Calu3 (cell line): ENCODE measurements at regions not wholly inside any gene's neighbourhood (a gene's known extent, or its start where the extent isn't known, plus 50 kb on each side); places are given as distances from the start of the nearest gene placed in this dataset.
A peak's percentile ranks its signal among the peaks of the same experiment; 100 is the strongest.

Experiments used
- BruUV-seq: library from RNA; stranded (reverse); fragments of 400-500 nt; replicated peaks from 2 replicates; lab custom pipeline; 2021; lab: Mats Ljungman, UMichigan
- CTCF ChIA-PET: fragments of 300-600 bp; sonication (Branson Sonifier 250); formaldehyde crosslinking; loops from one replicate; lab custom pipeline; 2022; ENCODE audit warnings: antibody characterized with exemption; lab: Charles Lee
- DNase-seq: peaks from one replicate; pipeline ENCODE4 v3.0.0; 2022
- H3K27ac Mint-ChIP-seq: one replicate; pipeline ENCODE4 v1.8.0; 2022; ENCODE audit warnings: mixed read lengths; ENCODE audit not compliant: unreplicated experiment
- H3K27me3 Mint-ChIP-seq: one replicate; pipeline ENCODE4 v1.8.0; 2022; ENCODE audit warnings: mixed read lengths; ENCODE audit not compliant: unreplicated experiment
- H3K36me3 Mint-ChIP-seq: one replicate; pipeline ENCODE4 v1.8.0; 2022; ENCODE audit warnings: mild to moderate bottlenecking, moderate library complexity, mixed read lengths; ENCODE audit not compliant: insufficient read depth, unreplicated experiment
- H3K4me1 Mint-ChIP-seq: one replicate; pipeline ENCODE4 v1.8.0; 2022; ENCODE audit warnings: mild to moderate bottlenecking, low read depth, mixed read lengths; ENCODE audit not compliant: unreplicated experiment
- H3K4me3 Mint-ChIP-seq: one replicate; pipeline ENCODE4 v1.8.0; 2022; ENCODE audit warnings: mild to moderate bottlenecking, low read depth, moderate library complexity, mixed read lengths; ENCODE audit not compliant: unreplicated experiment
- H3K9me3 Mint-ChIP-seq: one replicate; pipeline ENCODE4 v1.8.0; 2022; ENCODE audit warnings: low read depth, mixed read lengths; ENCODE audit not compliant: unreplicated experiment
- CTCF ChIP-seq: fragments of 200-600 bp; IDR thresholded peaks from one replicate; pipeline ENCODE4 v1.8.0; 2022; ENCODE audit warnings: antibody characterized with exemption; ENCODE audit not compliant: unreplicated experiment
- intact Hi-C: fragments of 100-400 bp; cut with micrococcal nuclease; formaldehyde crosslinking; loops from one replicate; pipeline ENCODE4 v1.10.0; 2022; ENCODE audit not compliant: unreplicated experiment

- Mint-ChIP-seq H3K27ac (no peak overlapping the region), H3K4me3 (no peak overlapping the region)
- CTCF ChIA-PET: no interaction called here
These were observed 102.3 kb upstream of the PROK2 start for GRCh38 chr3:71887256-71887655.

GRCh38 chr3:71885006-71885405 is 100.1 kb upstream of the PROK2 start:
- BruUV-seq: no TSS peak
- Mint-ChIP-seq H3K9me3 (no peaks in the 10 kb centered on the region), H3K36me3 (no peaks in the 10 kb centered on the region), H3K4me3 (no peak overlapping the region), H3K27me3 (peaks cover 28% of the 10 kb centered on the region), H3K4me1 (peaks cover 13% of the 10 kb centered on the region), H3K27ac (no peak overlapping the region)
- TF ChIP-seq CTCF: no peak
- CTCF ChIA-PET: no interaction called here
- intact Hi-C loops: no loop called here
- no peak for DNase-seq

More at GRCh38 chr3:71887256-71887655, 102.3 kb upstream of the PROK2 start:
- TF ChIP-seq CTCF: no peak
- no TSS peak for BruUV-seq
- no peaks in the 10 kb centered on the region for H3K4me1 Mint-ChIP-seq
- intact Hi-C loops: no loop called here
- H3K27me3 Mint-ChIP-seq: peaks cover 28% of the 10 kb centered on the region
- H3K9me3 Mint-ChIP-seq: no peaks in the 10 kb centered on the region
- DNase-seq: no peak
- H3K36me3 Mint-ChIP-seq: no peaks in the 10 kb centered on the region

GRCh38 chr3:71881732-71882131 is 96.8 kb upstream of the PROK2 start:
- intact Hi-C loops: no loop called here
- no peak overlapping the region for H3K4me3 Mint-ChIP-seq
- DNase-seq: no peak
- H3K27ac Mint-ChIP-seq: no peak overlapping the region
- H3K36me3 Mint-ChIP-seq: no peaks in the 10 kb centered on the region
- H3K4me1 Mint-ChIP-seq: peaks cover 13% of the 10 kb centered on the region
- no TSS peak for BruUV-seq
- H3K9me3 Mint-ChIP-seq: no peaks in the 10 kb centered on the region
- no peak for TF ChIP-seq CTCF
- CTCF ChIA-PET: interaction anchor here (0.6 to 1.5 kb wide), 3 partner anchors 9 to 1233 kb away, joined by 3 read pairs; no protein-coding TSS in a partner anchor
- peaks cover 1% of the 10 kb centered on the region for H3K27me3 Mint-ChIP-seq

- Mint-ChIP-seq H3K36me3 (no peaks in the 10 kb centered on the region), H3K27ac (peak overlapping the region; percentile 43), H3K27me3 (no peaks in the 10 kb centered on the region), H3K9me3 (no peaks in the 10 kb centered on the region), H3K4me3 (peak overlapping the region; percentile 15), H3K4me1 (peaks cover 13% of the 10 kb centered on the region)
- CTCF ChIA-PET: interaction anchor here (0.6 to 1.5 kb wide), 4 partner anchors 9 to 1234 kb away, joined by 3 to 7 read pairs (median 3); no protein-coding TSS in a partner anchor
- TF ChIP-seq CTCF: no peak
- DNase-seq: peak; percentile 86
- intact Hi-C loops: no loop called here
- no TSS peak for BruUV-seq
These were observed 96.1 kb upstream of the PROK2 start for GRCh38 chr3:71881041-71881440.
